Panc1 (cell line): ENCODE measurements at regions not wholly inside any gene's neighbourhood (a gene's known extent, or its start where the extent isn't known, plus 50 kb on each side); places are given as distances from the start of the nearest gene placed in this dataset.

Source experiments
- POLR2AphosphoS5 ChIP-seq: IDR thresholded peaks from 2 replicates; pipeline ENCODE4 v1.6.1; 2012; ENCODE audit warnings: mild to moderate bottlenecking, low read depth, low read length, moderate library complexity
- SIN3A ChIP-seq: IDR thresholded peaks from 2 replicates; pipeline ENCODE4 v1.6.1; 2012; ENCODE audit warnings: low read depth, mild to moderate bottlenecking, low read length, moderate library complexity, borderline replicate concordance; ENCODE audit not compliant: insufficient read depth
- TCF7L2 ChIP-seq: IDR thresholded peaks from 2 replicates; pipeline ENCODE4 v1.6.1; 2011; ENCODE audit warnings: mild to moderate bottlenecking, low read depth, low read length, inconsistent platforms
- TF ChIP-seq, protein P1 (sequence below), 2 experiments: IDR thresholded peaks; 2 replicates each; pipeline ENCODE4 v1.6.1; 2011 to 2012; ENCODE audit warnings: low read depth in 2 of 2, control low read depth in 1 of 2, low read length in 1 of 2, mild to moderate bottlenecking in 1 of 2, moderate library complexity in 1 of 2; ENCODE audit not compliant: insufficient read depth in 1 of 2
- TF ChIP-seq, protein P2 (sequence below): fragments of 450-650 bp; IDR thresholded peaks from 2 replicates; pipeline ENCODE4 v1.5.1; 2017; ENCODE audit warnings: mild to moderate bottlenecking

DNA sequence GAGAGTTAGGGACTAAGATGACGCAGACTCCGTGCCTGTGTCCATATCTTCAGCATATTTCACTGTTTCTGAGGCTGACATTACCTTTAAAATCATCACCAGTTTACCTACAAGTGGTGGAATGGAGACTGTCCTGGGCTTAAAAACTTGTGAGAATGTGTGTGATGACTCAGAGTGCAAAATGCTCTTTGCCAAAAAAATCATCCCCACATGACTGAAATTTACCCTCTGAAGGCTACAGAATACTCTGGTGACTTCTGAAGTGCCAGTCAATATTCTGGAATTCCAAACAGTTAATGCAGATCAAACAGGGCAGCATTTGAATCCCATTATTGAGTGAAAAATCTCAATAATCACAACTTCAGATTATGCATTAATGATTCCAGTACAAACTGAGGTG, 901.4 kb downstream of the EFNB2 start:
- TF ChIP-seq, protein P1, sequence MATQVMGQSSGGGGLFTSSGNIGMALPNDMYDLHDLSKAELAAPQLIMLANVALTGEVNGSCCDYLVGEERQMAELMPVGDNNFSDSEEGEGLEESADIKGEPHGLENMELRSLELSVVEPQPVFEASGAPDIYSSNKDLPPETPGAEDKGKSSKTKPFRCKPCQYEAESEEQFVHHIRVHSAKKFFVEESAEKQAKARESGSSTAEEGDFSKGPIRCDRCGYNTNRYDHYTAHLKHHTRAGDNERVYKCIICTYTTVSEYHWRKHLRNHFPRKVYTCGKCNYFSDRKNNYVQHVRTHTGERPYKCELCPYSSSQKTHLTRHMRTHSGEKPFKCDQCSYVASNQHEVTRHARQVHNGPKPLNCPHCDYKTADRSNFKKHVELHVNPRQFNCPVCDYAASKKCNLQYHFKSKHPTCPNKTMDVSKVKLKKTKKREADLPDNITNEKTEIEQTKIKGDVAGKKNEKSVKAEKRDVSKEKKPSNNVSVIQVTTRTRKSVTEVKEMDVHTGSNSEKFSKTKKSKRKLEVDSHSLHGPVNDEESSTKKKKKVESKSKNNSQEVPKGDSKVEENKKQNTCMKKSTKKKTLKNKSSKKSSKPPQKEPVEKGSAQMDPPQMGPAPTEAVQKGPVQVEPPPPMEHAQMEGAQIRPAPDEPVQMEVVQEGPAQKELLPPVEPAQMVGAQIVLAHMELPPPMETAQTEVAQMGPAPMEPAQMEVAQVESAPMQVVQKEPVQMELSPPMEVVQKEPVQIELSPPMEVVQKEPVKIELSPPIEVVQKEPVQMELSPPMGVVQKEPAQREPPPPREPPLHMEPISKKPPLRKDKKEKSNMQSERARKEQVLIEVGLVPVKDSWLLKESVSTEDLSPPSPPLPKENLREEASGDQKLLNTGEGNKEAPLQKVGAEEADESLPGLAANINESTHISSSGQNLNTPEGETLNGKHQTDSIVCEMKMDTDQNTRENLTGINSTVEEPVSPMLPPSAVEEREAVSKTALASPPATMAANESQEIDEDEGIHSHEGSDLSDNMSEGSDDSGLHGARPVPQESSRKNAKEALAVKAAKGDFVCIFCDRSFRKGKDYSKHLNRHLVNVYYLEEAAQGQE (IDR thresholded peaks at IDR 0.05; ENCODE audit: insufficient read depth in 1 of 2, low read depth in 2 of 2, low read length in 1 of 2): no peak
- TF ChIP-seq, protein P2, sequence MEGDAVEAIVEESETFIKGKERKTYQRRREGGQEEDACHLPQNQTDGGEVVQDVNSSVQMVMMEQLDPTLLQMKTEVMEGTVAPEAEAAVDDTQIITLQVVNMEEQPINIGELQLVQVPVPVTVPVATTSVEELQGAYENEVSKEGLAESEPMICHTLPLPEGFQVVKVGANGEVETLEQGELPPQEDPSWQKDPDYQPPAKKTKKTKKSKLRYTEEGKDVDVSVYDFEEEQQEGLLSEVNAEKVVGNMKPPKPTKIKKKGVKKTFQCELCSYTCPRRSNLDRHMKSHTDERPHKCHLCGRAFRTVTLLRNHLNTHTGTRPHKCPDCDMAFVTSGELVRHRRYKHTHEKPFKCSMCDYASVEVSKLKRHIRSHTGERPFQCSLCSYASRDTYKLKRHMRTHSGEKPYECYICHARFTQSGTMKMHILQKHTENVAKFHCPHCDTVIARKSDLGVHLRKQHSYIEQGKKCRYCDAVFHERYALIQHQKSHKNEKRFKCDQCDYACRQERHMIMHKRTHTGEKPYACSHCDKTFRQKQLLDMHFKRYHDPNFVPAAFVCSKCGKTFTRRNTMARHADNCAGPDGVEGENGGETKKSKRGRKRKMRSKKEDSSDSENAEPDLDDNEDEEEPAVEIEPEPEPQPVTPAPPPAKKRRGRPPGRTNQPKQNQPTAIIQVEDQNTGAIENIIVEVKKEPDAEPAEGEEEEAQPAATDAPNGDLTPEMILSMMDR: no peak
- no peak for TF ChIP-seq SIN3A
- no peak for TF ChIP-seq POLR2AphosphoS5
- no peak for TF ChIP-seq TCF7L2
